Activated T-cell treated with anti-CD3 and anti-CD28 coated beads, Interleukin-2, amount 50 U/mL, for 24 hours (primary cell): ENCODE measurements at regions not wholly inside any gene's neighbourhood (a gene's known extent, or its start where the extent isn't known, plus 50 kb on each side); places are given as distances from the start of the nearest gene placed in this dataset.
"Not testable (repeated sequence)": the region's sequence is repeated elsewhere in the genome, so short reads cannot be mapped to it uniquely, and the experiment has no call there.

Experiments used
- DNase-seq: peaks from one replicate; pipeline ENCODE4 v3.0.0-alpha.2; 2020
- H3K27ac Mint-ChIP-seq: 2 replicates; pipeline ENCODE4 v1.8.0; 2020; ENCODE audit warnings: mild to moderate bottlenecking, mixed read lengths
- H3K27me3 Mint-ChIP-seq: 2 replicates; pipeline ENCODE4 v1.8.0; 2020; ENCODE audit warnings: mixed read lengths
- H3K36me3 Mint-ChIP-seq: 2 replicates; pipeline ENCODE4 v1.8.0; 2020; ENCODE audit warnings: low read depth, mixed read lengths
- H3K4me1 Mint-ChIP-seq: 2 replicates; pipeline ENCODE4 v1.8.0; 2020; ENCODE audit warnings: low read depth, mixed read lengths
- H3K4me3 Mint-ChIP-seq: 2 replicates; pipeline ENCODE4 v1.8.0; 2020; ENCODE audit warnings: mild to moderate bottlenecking, moderate library complexity, mixed read lengths
- H3K9me3 Mint-ChIP-seq: 2 replicates; pipeline ENCODE4 v1.8.0; 2020; ENCODE audit warnings: mixed read lengths

GRCh38 chr10:35993591-35994515 is 351.8 kb upstream of the FZD8 start:
- DNase-seq = no peak
- Mint-ChIP-seq H3K27ac (no peak overlapping the region), H3K4me1 (no peaks in the 10 kb centered on the region), H3K27me3 (no peaks in the 10 kb centered on the region), H3K4me3 (no peak overlapping the region), H3K9me3 (peaks cover 2% of the 10 kb centered on the region), H3K36me3 (no peaks in the 10 kb centered on the region)

GRCh38 chr10:35992107-35992506 is 350.0 kb upstream of the FZD8 start:
- Mint-ChIP-seq H3K27me3 (no peaks in the 10 kb centered on the region), H3K4me1 (no peaks in the 10 kb centered on the region), H3K36me3 (no peaks in the 10 kb centered on the region), H3K27ac (no peak overlapping the region), H3K9me3 (peaks cover 2% of the 10 kb centered on the region), H3K4me3 (no peak overlapping the region)
- no peak for DNase-seq

GRCh38 chr10:35986756-35987502 is 344.8 kb upstream of the FZD8 start:
- no peaks in the 10 kb centered on the region for H3K36me3 Mint-ChIP-seq
- no peaks in the 10 kb centered on the region for H3K27me3 Mint-ChIP-seq
- DNase-seq = no peak
- H3K9me3 Mint-ChIP-seq = peaks cover 2% of the 10 kb centered on the region
- H3K27ac Mint-ChIP-seq = no peak overlapping the region
- no peaks in the 10 kb centered on the region for H3K4me1 Mint-ChIP-seq
- H3K4me3 Mint-ChIP-seq = no peak overlapping the region

GRCh38 chr10:35979116-35979515 is 337.0 kb upstream of the FZD8 start:
- Mint-ChIP-seq H3K27me3 (no peaks in the 10 kb centered on the region), H3K9me3 (no peaks in the 10 kb centered on the region), H3K4me3 (no peak overlapping the region), H3K27ac (no peak overlapping the region), H3K36me3 (no peaks in the 10 kb centered on the region), H3K4me1 (no peaks in the 10 kb centered on the region)
- no peak for DNase-seq

- not testable (repeated sequence) for H3K27ac Mint-ChIP-seq, H3K27me3 Mint-ChIP-seq, H3K9me3 Mint-ChIP-seq, H3K4me3 Mint-ChIP-seq, H3K4me1 Mint-ChIP-seq, DNase-seq, H3K36me3 Mint-ChIP-seq
Measured at GRCh38 chr10:35973912-35974591, 332.0 kb upstream of the FZD8 start.

- no peak overlapping the region for H3K27ac Mint-ChIP-seq
Measured at GRCh38 chr10:35972275-35972674, 330.2 kb upstream of the FZD8 start.

GRCh38 chr10:35971397-35971796 is 329.3 kb upstream of the FZD8 start:
- Mint-ChIP-seq H3K4me3 (no peak overlapping the region), H3K4me1 (no peaks in the 10 kb centered on the region), H3K9me3 (peaks cover 10% of the 10 kb centered on the region), H3K36me3 (no peaks in the 10 kb centered on the region), H3K27ac (no peak overlapping the region), H3K27me3 (no peaks in the 10 kb centered on the region)
- no peak for DNase-seq

More at GRCh38 chr10:35972275-35972674, 330.2 kb upstream of the FZD8 start:
- Mint-ChIP-seq H3K36me3 (no peaks in the 10 kb centered on the region), H3K9me3 (peaks cover 10% of the 10 kb centered on the region), H3K4me3 (no peak overlapping the region), H3K27me3 (no peaks in the 10 kb centered on the region), H3K4me1 (no peaks in the 10 kb centered on the region)
- DNase-seq = no peak

GRCh38 chr10:35963685-35964084 is 321.6 kb upstream of the FZD8 start:
- Mint-ChIP-seq H3K9me3 (peaks cover 25% of the 10 kb centered on the region), H3K27ac (no peak overlapping the region), H3K36me3 (no peaks in the 10 kb centered on the region), H3K4me1 (no peaks in the 10 kb centered on the region), H3K4me3 (no peak overlapping the region), H3K27me3 (no peaks in the 10 kb centered on the region)
- DNase-seq = no peak

- Mint-ChIP-seq H3K4me1 (no peaks in the 10 kb centered on the region), H3K27ac (no peak overlapping the region), H3K36me3 (no peaks in the 10 kb centered on the region), H3K27me3 (no peaks in the 10 kb centered on the region), H3K9me3 (peaks cover 25% of the 10 kb centered on the region), H3K4me3 (no peak overlapping the region)
- DNase-seq = no peak
Measured at GRCh38 chr10:35961501-35961900, 319.4 kb upstream of the FZD8 start.

GRCh38 chr10:35959252-35959651 is 317.2 kb upstream of the FZD8 start:
- H3K36me3 Mint-ChIP-seq = no peaks in the 10 kb centered on the region
- H3K4me3 Mint-ChIP-seq = no peak overlapping the region
- H3K9me3 Mint-ChIP-seq = peaks cover 10% of the 10 kb centered on the region
- H3K4me1 Mint-ChIP-seq = no peaks in the 10 kb centered on the region
- no peak overlapping the region for H3K27ac Mint-ChIP-seq
- no peak for DNase-seq
- no peaks in the 10 kb centered on the region for H3K27me3 Mint-ChIP-seq

GRCh38 chr10:35958609-35959008 is 316.5 kb upstream of the FZD8 start:
- H3K9me3 Mint-ChIP-seq, H3K4me3 Mint-ChIP-seq, DNase-seq, H3K4me1 Mint-ChIP-seq, H3K36me3 Mint-ChIP-seq, H3K27ac Mint-ChIP-seq, H3K27me3 Mint-ChIP-seq: not testable (repeated sequence)

- Mint-ChIP-seq H3K9me3 (peaks cover 5% of the 10 kb centered on the region), H3K4me3 (no peak overlapping the region), H3K4me1 (no peaks in the 10 kb centered on the region), H3K27me3 (no peaks in the 10 kb centered on the region), H3K36me3 (no peaks in the 10 kb centered on the region), H3K27ac (no peak overlapping the region)
- DNase-seq = no peak
Measured at GRCh38 chr10:35950701-35951100, 308.6 kb upstream of the FZD8 start.

- Mint-ChIP-seq H3K9me3 (peaks cover 5% of the 10 kb centered on the region), H3K27me3 (no peaks in the 10 kb centered on the region), H3K36me3 (no peaks in the 10 kb centered on the region), H3K4me3 (no peak overlapping the region), H3K4me1 (no peaks in the 10 kb centered on the region), H3K27ac (no peak overlapping the region)
- no peak for DNase-seq
Measured at GRCh38 chr10:35950226-35950625, 308.1 kb upstream of the FZD8 start.

- no peak overlapping the region for H3K27ac Mint-ChIP-seq
- DNase-seq = no peak
- H3K9me3 Mint-ChIP-seq = peaks cover 5% of the 10 kb centered on the region
- no peaks in the 10 kb centered on the region for H3K36me3 Mint-ChIP-seq
- no peak overlapping the region for H3K4me3 Mint-ChIP-seq
- H3K4me1 Mint-ChIP-seq = no peaks in the 10 kb centered on the region
- H3K27me3 Mint-ChIP-seq = no peaks in the 10 kb centered on the region
Measured at GRCh38 chr10:35949811-35950211, 307.7 kb upstream of the FZD8 start.

GRCh38 chr10:35946556-35946955 is 304.5 kb upstream of the FZD8 start:
- H3K36me3 Mint-ChIP-seq = no peaks in the 10 kb centered on the region
- H3K4me3 Mint-ChIP-seq = no peak overlapping the region
- no peaks in the 10 kb centered on the region for H3K4me1 Mint-ChIP-seq
- peaks cover 9% of the 10 kb centered on the region for H3K9me3 Mint-ChIP-seq
- no peaks in the 10 kb centered on the region for H3K27me3 Mint-ChIP-seq
- no peak for DNase-seq
- no peak overlapping the region for H3K27ac Mint-ChIP-seq
